ENCODE measurements at regions not wholly inside any gene's neighbourhood (a gene's known extent, or its start where the extent isn't known, plus 50 kb on each side); places are given as distances from the start of the nearest gene placed in this dataset.
"Not testable (repeated sequence)": the region's sequence is repeated elsewhere in the genome, so short reads cannot be mapped to it uniquely, and the experiment has no call there.

- DNase-seq (ENCODE audit: low read depth): no peak
Observed at GRCh38 chr6:102759415-102759814, 1365.9 kb downstream of the GRIK2 start.

DNA sequence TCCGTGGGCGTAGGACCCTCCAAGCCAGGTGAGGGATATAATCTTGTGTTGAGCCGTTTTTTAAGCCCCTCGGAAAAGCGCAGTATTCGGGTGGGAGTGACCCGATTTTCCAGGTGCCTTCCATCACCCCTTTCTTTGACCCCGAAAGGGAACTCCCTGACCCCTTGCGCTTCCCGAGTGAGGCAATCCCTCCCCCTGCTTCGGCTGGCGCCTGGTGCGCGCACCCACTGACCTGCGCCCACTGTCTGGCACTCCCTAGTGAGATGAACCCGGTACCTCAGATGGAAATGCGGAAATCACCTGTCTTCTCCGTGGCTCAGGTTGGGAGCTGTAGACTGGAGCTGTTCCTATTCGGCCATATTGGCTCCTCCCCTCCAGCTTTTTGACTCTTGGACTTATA, 1365.0 kb downstream of the GRIK2 start:
- not testable (repeated sequence) for DNase-seq (ENCODE audit: low read depth)

- DNase-seq (ENCODE audit: low read depth): no peak
Observed at GRCh38 chr6:102749210-102749971, 1355.9 kb downstream of the GRIK2 start.

DNA sequence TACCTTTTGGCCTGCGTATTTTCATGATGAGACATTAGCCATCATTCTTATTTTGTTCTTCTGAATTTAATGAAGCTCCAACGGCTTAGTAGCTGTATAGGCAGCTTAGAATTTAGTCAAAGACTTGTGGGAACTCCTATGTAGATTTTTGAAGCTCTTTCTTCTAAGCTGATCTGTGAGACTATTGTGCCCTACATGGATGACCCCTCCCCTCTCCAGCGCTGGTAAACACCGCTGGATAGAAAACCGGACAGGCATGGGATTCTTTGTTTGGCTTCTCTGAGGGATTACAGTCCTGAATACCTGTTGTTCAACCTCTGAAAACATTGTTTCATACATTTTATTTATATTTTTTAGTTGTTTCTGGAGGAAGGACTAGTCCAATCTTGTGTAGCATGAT, 1353.4 kb downstream of the GRIK2 start:
- DNase-seq (ENCODE audit: low read depth): no peak

DNA sequence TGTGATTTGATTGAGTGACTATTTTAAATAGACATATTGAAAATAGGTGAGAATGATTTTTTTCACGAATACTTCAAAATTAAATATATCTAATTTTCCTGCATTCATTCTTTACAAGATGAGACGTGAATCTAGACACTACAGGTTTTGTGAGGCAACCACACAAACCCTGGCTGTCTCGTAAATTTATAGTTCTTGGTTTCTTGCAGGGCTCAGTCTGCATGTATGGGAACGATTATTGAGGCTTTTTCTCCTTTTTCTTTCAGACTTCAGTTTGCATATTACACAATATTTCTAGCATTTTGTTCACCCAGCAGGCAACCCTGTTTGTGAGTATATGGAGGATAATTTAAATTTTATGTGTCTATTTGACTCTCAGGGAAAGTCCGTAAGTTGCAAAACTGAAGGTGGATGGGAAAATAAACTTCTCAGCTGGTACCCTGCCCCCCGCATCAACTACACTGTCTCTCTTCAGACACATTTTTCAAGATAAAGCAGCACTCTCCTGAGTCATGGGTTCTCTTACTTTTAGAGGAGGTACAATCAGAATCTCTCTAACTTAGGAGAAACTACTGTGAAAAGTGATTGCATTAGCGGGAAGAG, 1349.3 kb downstream of the GRIK2 start:
- no peak for DNase-seq (ENCODE audit: low read depth)

GRCh38 chr6:102742028-102742427, 1348.5 kb downstream of the GRIK2 start:
- no peak for DNase-seq (ENCODE audit: low read depth)

DNA sequence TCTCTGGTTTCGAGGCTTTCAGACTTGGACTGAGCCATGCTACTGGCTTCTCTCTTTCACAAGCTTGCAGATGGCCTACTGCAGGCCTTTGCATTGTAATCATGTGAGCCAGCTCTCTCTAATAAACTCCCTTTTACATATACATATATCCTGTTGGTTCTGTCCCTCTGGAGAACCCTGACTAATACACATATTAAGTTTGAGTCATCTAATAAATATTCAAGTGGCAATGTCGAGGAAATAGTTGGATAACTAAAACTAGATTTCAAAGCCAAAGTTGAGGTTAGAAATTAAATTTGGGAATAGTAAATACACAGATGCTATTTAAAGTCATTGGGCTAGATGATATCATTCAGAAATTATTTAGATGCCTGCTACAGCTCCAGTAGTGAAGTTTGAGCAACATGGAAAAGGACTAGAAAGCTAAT, 1343.4 kb downstream of the GRIK2 start:
- no peak for DNase-seq (ENCODE audit: low read depth)

DNA sequence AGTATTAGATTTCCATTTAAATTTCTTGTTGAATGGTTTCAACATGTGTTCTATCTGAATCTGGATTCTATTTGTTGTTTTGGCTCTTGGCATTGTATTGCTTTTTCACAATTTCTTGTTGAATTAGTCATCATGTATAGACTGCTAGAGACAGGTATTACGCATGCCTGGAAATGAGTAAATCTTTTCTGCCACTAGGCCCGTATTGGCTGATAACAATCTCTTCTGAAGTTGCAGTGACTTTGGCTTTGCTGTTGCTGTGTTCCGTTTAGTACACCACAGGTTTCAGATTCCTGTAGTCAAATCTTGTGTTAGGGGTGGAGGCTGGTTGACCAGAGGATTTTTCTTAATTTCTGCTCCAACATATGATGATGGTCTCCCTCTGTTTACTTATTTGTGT, 1339.4 kb downstream of the GRIK2 start:
- DNase-seq (ENCODE audit: low read depth): no peak

GRCh38 chr6:102722086-102722485, 1328.6 kb downstream of the GRIK2 start:
- not testable (repeated sequence) for DNase-seq (ENCODE audit: low read depth)

- DNase-seq (ENCODE audit: low read depth): no peak
Observed at GRCh38 chr6:102717737-102718456, 1324.4 kb downstream of the GRIK2 start.

- DNase-seq (ENCODE audit: low read depth): no peak
Observed at GRCh38 chr6:102717252-102717651, 1323.7 kb downstream of the GRIK2 start.

GRCh38 chr6:102701019-102701418, 1307.5 kb downstream of the GRIK2 start:
- no peak for DNase-seq (ENCODE audit: low read depth)

- DNase-seq (ENCODE audit: low read depth): no peak
Observed at GRCh38 chr6:102686461-102686860, 1293.0 kb downstream of the GRIK2 start.

GRCh38 chr6:102680413-102680812, 1286.9 kb downstream of the GRIK2 start:
- no peak for DNase-seq (ENCODE audit: low read depth)

GRCh38 chr6:102679865-102680264, 1286.4 kb downstream of the GRIK2 start:
- no peak for DNase-seq (ENCODE audit: low read depth)

GRCh38 chr6:102677225-102677624, 1283.7 kb downstream of the GRIK2 start:
- no peak for DNase-seq (ENCODE audit: low read depth)

DNA sequence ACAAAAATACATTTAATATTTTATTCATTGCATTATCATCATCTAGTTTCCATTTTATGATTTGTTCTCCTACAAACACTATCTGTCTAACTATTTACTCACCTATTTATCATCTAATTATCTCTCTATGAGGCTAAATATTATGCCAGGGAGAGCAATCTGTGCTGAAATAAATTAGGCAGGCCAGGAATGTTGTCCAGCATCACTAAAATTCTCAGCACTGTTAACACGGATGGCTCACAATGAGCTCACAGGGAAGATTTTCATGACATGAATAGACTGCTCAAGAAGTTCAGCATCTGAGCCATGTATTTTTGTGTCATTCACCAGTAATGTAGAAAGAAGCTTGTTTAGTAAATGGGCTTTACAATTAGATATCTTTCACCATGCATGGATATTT, 1277.2 kb downstream of the GRIK2 start:
- no peak for DNase-seq (ENCODE audit: low read depth)

- DNase-seq (ENCODE audit: low read depth): no peak
Observed at GRCh38 chr6:102662851-102663250, 1269.3 kb downstream of the GRIK2 start.

DNA sequence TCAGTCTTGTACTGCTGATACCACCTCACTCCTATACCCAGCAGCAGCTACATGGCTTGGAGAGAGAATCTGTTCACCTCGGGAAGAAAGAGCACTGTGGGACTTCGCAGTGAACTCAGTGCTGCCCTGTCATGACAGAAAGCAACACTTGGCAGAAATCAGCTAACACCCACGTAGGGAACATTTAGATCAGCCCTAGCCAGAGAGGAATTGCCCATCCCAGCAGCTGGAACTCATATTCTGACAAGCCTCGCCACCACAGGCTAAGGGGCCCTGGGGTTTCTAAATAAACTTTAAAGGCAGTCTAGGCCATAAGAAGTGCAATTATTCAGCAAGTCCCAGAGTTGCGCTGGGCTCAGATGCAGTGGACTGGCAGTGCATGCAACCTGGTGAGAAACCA, 1266.8 kb downstream of the GRIK2 start:
- DNase-seq (ENCODE audit: low read depth): no peak

DNA sequence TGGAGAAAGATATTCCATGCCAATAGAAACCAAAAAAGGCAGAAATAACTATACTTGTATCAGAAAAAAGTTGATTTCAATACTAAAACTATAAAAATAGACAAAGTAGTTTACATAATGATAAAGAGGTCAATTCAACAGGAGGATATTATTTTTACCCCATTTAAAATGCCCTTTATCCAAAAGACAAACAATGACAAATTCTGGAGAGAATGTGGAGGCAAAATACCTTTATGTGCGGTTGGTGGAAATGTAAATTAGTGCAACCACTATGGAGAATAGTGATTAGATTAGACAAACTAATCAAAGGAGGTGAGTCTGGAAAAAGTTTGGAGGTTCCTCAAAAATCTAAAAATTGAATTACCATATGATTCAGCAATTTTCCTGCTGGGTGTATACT, 1262.3 kb downstream of the GRIK2 start:
- no peak for DNase-seq (ENCODE audit: low read depth)

- DNase-seq (ENCODE audit: low read depth): no peak
Observed at GRCh38 chr6:102641426-102641825, 1247.9 kb downstream of the GRIK2 start.

DNA sequence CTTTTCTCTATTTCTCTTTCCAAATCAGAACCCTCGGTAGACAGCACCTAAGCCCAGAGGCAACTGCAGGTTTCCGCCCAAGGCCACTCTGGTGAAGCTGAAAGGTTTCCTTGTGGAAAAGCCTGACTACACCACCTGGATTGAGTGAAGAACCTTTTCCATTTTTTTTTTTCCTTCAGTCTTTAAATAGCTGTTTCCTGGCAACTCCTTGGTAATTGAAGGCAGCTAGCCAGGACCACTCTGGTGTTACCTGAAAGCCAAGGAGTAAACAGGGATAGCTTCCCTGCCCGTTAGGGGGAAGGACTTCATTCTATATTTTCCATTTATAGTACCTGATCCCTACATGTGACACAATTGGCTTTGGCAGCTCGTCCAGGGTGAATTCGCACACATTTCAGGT, 1238.4 kb downstream of the GRIK2 start:
- no peak for DNase-seq (ENCODE audit: low read depth)

DNA sequence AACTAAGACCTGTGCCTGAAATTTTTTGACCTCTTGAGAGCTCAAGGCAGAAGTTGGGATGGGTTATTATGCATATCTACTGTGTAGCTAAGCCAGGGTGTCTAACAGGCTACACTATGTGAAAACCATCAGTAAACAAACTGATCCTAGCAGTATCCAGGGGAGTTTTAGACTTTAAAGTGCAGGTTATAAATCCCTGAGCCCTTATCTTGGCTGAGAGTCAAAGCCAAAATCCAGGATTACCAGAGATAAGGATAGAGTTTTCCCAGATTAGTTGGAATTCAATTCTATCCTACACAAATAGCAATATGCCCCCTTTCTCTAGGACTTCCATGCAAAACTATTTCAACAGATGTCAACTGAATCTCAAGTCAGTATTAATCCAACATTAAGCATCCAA, 1229.7 kb downstream of the GRIK2 start:
- DNase-seq (ENCODE audit: low read depth): no peak

Measured in HS-27A (cell line).